ENCODE measurements at regions not wholly inside any gene's neighbourhood (a gene's known extent, or its start where the extent isn't known, plus 50 kb on each side); places are given as distances from the start of the nearest gene placed in this dataset.

GRCh38 chr4:152161676-152162330 is 374.1 kb downstream of the FBXW7 start:
- H3K4me1 ChIP-seq, result no peaks in the 10 kb centered on the region
- no peak overlapping the region for H3K4me3 ChIP-seq
- TF ChIP-seq POLR2A (IDR thresholded peaks at IDR 0.05), result no peak
- TF ChIP-seq CTCF (IDR thresholded peaks at IDR 0.05), result no peak
- no peak overlapping the region for H3K27ac ChIP-seq
- intact Hi-C loops (cut with DNase I; ENCODE audit: low total_unique reads), result no loop called here
- no peak for DNase-seq
- H3K9me3 ChIP-seq, result no peaks in the 10 kb centered on the region
- H3K36me3 ChIP-seq, result no peaks in the 10 kb centered on the region
- no peaks in the 10 kb centered on the region for H3K27me3 ChIP-seq

DNA sequence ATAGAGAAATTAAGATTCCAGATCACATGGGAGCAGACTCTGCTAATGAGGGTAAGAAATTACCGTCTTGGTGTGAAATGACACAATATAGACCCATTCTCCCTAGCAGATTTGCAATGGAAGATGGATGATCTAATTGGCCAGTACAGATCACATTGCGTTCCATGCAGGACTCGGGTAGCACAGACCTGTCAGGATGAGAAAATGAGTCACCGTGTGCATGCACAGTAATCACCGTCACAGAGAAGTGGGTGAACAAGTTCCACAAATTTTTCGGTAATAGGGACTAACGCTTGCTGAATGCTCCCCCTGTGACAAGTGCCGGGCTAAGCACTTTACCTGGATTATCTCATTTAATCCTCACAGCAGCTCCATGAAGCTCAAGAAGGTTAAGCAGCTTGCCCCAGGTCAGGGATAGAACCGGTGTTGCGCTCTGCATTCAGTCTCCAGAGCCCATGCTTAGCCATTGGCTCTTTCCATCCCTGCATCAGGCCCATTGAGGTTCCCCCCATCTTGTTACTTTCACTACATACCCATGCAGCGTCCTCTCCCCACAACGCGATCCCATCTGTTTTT is 375.6 kb downstream of the FBXW7 start:
- DNase-seq, result no peak
- H3K9me3 ChIP-seq, result no peaks in the 10 kb centered on the region
- TF ChIP-seq CTCF (IDR thresholded peaks at IDR 0.05), result no peak
- no peaks in the 10 kb centered on the region for H3K4me1 ChIP-seq
- H3K27ac ChIP-seq, result no peak overlapping the region
- H3K27me3 ChIP-seq, result no peaks in the 10 kb centered on the region
- H3K36me3 ChIP-seq, result no peaks in the 10 kb centered on the region
- no peak overlapping the region for H3K4me3 ChIP-seq
- intact Hi-C loops (cut with DNase I; ENCODE audit: low total_unique reads), result no loop called here

DNA sequence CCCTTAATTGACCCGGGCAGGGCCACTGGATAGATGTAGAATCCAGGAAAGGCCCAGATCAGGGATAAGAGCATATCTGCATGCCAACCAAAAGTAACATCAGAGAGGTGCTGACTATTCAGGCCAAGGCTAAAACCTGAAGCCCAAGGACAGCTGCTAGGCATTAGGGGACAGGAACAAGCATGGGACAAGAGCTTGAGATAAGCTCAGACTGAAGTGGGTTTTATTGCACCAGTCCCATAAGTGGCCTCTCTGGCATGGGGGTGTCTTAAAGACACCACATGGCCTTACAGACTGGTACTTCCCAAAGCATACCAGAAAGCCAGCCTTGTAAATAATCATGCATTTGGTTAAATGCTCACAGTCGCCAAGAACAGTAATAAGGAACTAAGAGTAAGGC is 376.1 kb downstream of the FBXW7 start:
- TF ChIP-seq CTCF (IDR thresholded peaks at IDR 0.05) (no peak), POLR2A (IDR thresholded peaks at IDR 0.05) (no peak)

GRCh38 chr4:152158225-152158624 is 377.7 kb downstream of the FBXW7 start:
- intact Hi-C loops (cut with DNase I; ENCODE audit: low total_unique reads), result no loop called here
- Histone ChIP-seq H3K9me3 (no peaks in the 10 kb centered on the region), H3K27ac (no peak overlapping the region), H3K36me3 (no peaks in the 10 kb centered on the region), H3K4me1 (no peaks in the 10 kb centered on the region), H3K4me3 (no peak overlapping the region), H3K27me3 (no peaks in the 10 kb centered on the region)
- no peak for DNase-seq
- TF ChIP-seq CTCF (IDR thresholded peaks at IDR 0.05) (no peak), POLR2A (IDR thresholded peaks at IDR 0.05) (no peak)

More for the DNA sequence above, 376.1 kb downstream of the FBXW7 start:
- intact Hi-C loops (cut with DNase I; ENCODE audit: low total_unique reads), result no loop called here
- Histone ChIP-seq H3K4me3 (no peak overlapping the region), H3K27ac (no peak overlapping the region), H3K4me1 (no peaks in the 10 kb centered on the region), H3K36me3 (no peaks in the 10 kb centered on the region), H3K9me3 (no peaks in the 10 kb centered on the region), H3K27me3 (no peaks in the 10 kb centered on the region)
- DNase-seq, result no peak

DNA sequence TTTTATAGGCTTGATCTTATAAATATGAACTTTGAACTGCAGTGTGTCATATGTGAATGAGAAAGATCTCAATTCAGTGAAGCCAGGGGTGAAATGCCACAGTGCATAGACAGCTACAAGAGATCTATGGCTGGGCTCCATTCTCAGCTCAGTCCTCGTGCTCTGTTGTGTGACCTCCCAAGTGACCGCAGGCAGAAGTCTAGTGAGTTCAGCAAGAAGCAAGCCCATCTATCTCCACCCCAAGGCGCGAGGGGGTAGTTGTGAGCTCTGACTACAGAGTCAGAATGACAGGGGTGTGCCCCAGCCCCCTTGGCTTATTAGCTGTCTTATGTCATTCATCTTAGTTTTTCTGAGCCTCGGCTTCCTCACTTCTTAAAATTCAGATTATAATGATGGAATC is 378.3 kb downstream of the FBXW7 start:
- DNase-seq, result no peak
- no peaks in the 10 kb centered on the region for H3K27me3 ChIP-seq
- no peak overlapping the region for H3K4me3 ChIP-seq
- H3K36me3 ChIP-seq, result no peaks in the 10 kb centered on the region
- no peak for TF ChIP-seq POLR2A (IDR thresholded peaks at IDR 0.05)
- TF ChIP-seq CTCF (IDR thresholded peaks at IDR 0.05), result no peak
- H3K27ac ChIP-seq, result no peak overlapping the region
- intact Hi-C loops (cut with DNase I; ENCODE audit: low total_unique reads), result no loop called here
- no peaks in the 10 kb centered on the region for H3K4me1 ChIP-seq
- no peaks in the 10 kb centered on the region for H3K9me3 ChIP-seq
